HG03442 (cell line): ENCODE measurements at regions not wholly inside any gene's neighbourhood (a gene's known extent, or its start where the extent isn't known, plus 50 kb on each side); places are given as distances from the start of the nearest gene placed in this dataset.
"Not testable (repeated sequence)": the region's sequence is repeated elsewhere in the genome, so short reads cannot be mapped to it uniquely, and the experiment has no call there.

Experiments
- ATAC-seq: cut with Tn5 transposase; IDR thresholded peaks from one replicate; pipeline ENCODE4 v1.9.1; 2021; ENCODE audit warnings: mild to moderate bottlenecking, moderate library complexity; ENCODE audit not compliant: unreplicated experiment

GRCh38 chr2:91568391-91569338 is 2877.2 kb downstream of the RPIA start:
- not testable (repeated sequence) for ATAC-seq

GRCh38 chr2:91571239-91571923 is 2879.9 kb downstream of the RPIA start:
- ATAC-seq, result not testable (repeated sequence)

- ATAC-seq, result not testable (repeated sequence)
These were observed 2881.5 kb downstream of the RPIA start for GRCh38 chr2:91573018-91573417.

GRCh38 chr2:91573755-91574154 is 2882.3 kb downstream of the RPIA start:
- ATAC-seq, result not testable (repeated sequence)

GRCh38 chr2:91574255-91574654 is 2882.8 kb downstream of the RPIA start:
- not testable (repeated sequence) for ATAC-seq

GRCh38 chr2:91575701-91576100 is 2884.2 kb downstream of the RPIA start:
- ATAC-seq, result not testable (repeated sequence)

GRCh38 chr2:91577406-91577805 is 2885.9 kb downstream of the RPIA start:
- ATAC-seq, result not testable (repeated sequence)

- ATAC-seq, result not testable (repeated sequence)
These were observed 2887.2 kb downstream of the RPIA start for GRCh38 chr2:91578678-91579077.

- ATAC-seq, result not testable (repeated sequence)
These were observed 2888.1 kb downstream of the RPIA start for GRCh38 chr2:91579555-91579954.

- not testable (repeated sequence) for ATAC-seq
These were observed 2888.6 kb downstream of the RPIA start for GRCh38 chr2:91580043-91580442.

GRCh38 chr2:91587098-91587497 is 2895.6 kb downstream of the RPIA start:
- not testable (repeated sequence) for ATAC-seq

GRCh38 chr2:91587908-91588535 is 2896.5 kb downstream of the RPIA start:
- not testable (repeated sequence) for ATAC-seq

GRCh38 chr2:91588782-91589223 is 2897.3 kb downstream of the RPIA start:
- not testable (repeated sequence) for ATAC-seq

GRCh38 chr2:91589454-91590328 is 2898.2 kb downstream of the RPIA start:
- ATAC-seq, result not testable (repeated sequence)

- not testable (repeated sequence) for ATAC-seq
These were observed 2898.9 kb downstream of the RPIA start for GRCh38 chr2:91590381-91590780.

GRCh38 chr2:91591066-91591465 is 2899.6 kb downstream of the RPIA start:
- not testable (repeated sequence) for ATAC-seq

GRCh38 chr2:91597436-91597835 is 2906.0 kb downstream of the RPIA start:
- ATAC-seq, result not testable (repeated sequence)

- not testable (repeated sequence) for ATAC-seq
These were observed 2907.0 kb downstream of the RPIA start for GRCh38 chr2:91598519-91598918.

- ATAC-seq, result not testable (repeated sequence)
These were observed 2907.5 kb downstream of the RPIA start for GRCh38 chr2:91599000-91599399.

- not testable (repeated sequence) for ATAC-seq
These were observed 2911.4 kb downstream of the RPIA start for GRCh38 chr2:91602860-91603259.
